ENCODE measurements at regions not wholly inside any gene's neighbourhood (a gene's known extent, or its start where the extent isn't known, plus 50 kb on each side); places are given as distances from the start of the nearest gene placed in this dataset.

DNA sequence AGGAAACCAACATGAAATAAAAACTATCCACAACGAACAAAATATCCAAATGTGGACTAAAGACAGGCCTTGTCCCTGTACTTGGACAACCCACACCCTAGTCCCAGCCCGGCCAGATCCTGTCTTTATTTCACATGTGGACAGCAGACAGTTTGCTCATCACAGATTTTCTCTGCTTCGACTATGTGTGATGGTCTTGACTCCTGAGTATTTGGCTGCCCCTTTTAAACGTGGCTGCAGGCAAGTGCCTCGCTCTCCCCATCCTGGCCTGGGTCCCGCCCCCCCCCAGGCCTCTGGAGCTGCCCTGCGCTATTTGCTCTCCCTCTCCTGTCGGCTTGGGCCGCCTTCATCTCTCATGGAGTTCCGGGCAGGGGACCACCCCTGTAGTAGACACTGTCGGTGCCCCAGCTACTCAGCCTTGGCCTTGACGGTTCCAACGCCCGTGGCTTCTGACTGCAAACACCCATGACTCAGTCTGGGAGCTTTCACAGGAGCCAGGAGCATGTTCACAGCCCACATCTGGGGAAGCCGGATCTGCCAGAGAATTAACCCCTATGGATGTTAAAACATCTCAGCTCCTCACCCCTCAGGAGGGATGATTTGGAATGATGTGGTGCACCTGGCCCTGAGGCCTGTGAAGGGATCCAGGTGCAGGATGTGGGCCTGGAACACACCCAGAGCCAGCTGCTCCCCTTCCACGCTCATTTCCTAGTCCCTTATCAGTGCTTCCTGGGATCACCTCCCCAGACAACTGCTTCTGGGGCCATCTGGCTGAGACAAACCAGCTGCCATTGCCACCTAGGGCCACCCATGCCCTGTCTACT, 229.7 kb upstream of the RPL38 start:
- H3K4me1 ChIP-seq: peaks cover 0 to 12% of the 10 kb centered on the region in 2 donors
- ATAC-seq: no peak
- H3K9me3 ChIP-seq: no peaks in the 10 kb centered on the region
- H3K36me3 ChIP-seq: no peaks in the 10 kb centered on the region
- H3K4me3 ChIP-seq: no peak overlapping the region
- TF ChIP-seq CTCF (IDR thresholded peaks at IDR 0.05): no peak
- H3K27ac ChIP-seq: no peak overlapping the region
- H3K27me3 ChIP-seq: peaks cover 0 to 46% of the 10 kb centered on the region in 2 donors
- intact Hi-C loops (cut with DNase I): no loop called here
- DNase-seq: no peak

GRCh38 chr17:73974536-73974935, 228.9 kb upstream of the RPL38 start:
- Histone ChIP-seq H3K4me1 (peaks cover 0 to 9% of the 10 kb centered on the region in 2 donors), H3K36me3 (no peaks in the 10 kb centered on the region), H3K9me3 (no peaks in the 10 kb centered on the region), H3K27ac (no peak overlapping the region), H3K27me3 (peaks cover 0 to 44% of the 10 kb centered on the region in 2 donors), H3K4me3 (no peak overlapping the region)
- TF ChIP-seq CTCF (IDR thresholded peaks at IDR 0.05): no peak
- ATAC-seq (no peak), DNase-seq (no peak)
- intact Hi-C loops (cut with DNase I): no loop called here

- H3K27ac ChIP-seq: no peak overlapping the region
- TF ChIP-seq CTCF (IDR thresholded peaks at IDR 0.05): no peak
- ATAC-seq (no peak), DNase-seq (no peak)
- H3K27me3 ChIP-seq: peaks cover 0 to 39% of the 10 kb centered on the region in 2 donors
- intact Hi-C loops (cut with DNase I): no loop called here
- no peaks in the 10 kb centered on the region for H3K36me3 ChIP-seq
- no peak overlapping the region for H3K4me3 ChIP-seq
- no peaks in the 10 kb centered on the region for H3K4me1 ChIP-seq
- no peaks in the 10 kb centered on the region for H3K9me3 ChIP-seq
These were observed 227.3 kb upstream of the RPL38 start for GRCh38 chr17:73976147-73976546.

DNA sequence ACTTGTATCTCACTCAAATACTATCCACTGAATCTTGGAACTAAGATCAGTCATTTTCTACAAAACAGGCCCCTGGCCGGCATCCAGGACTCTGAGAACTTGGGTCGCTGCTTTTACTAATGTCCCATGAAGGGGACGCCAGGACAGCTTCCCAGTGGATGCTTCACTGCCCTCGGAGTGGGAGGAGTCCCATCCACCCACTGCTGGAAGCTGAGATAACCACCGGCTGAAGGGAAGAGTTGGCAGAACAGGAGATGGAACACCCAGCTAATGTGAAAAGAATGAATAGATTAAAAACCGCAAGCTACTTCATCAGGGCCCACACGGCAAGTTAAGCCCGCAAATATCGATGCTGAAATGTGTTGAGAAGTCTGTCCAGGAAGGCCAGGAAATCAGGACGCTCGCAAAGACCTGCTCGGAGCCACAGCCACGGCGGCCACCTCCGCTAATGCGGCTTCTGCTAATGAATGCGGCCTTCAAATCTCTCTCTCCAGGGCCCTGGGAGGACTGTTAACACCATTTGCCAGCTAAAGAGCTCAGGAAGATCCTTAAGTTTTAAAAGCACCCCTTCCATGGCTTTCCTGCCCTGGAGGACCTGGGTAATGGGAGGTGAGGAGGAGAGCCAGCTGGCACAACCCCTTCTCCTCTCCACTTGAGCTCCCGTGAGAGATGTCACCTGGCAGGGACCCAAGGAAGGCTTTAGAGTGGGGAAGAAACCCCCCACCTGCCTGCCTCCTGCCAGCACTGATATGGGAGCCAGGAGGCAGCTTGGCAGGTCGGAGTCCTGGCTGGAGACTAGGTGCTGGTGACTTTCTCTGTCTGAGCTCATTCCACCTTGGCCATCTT, 226.6 kb upstream of the RPL38 start:
- H3K27me3 ChIP-seq: peaks cover 0 to 31% of the 10 kb centered on the region in 2 donors
- H3K27ac ChIP-seq: no peak overlapping the region
- intact Hi-C loops (cut with DNase I): no loop called here
- H3K4me1 ChIP-seq: no peaks in the 10 kb centered on the region
- H3K9me3 ChIP-seq: no peaks in the 10 kb centered on the region
- no peak for TF ChIP-seq CTCF (IDR thresholded peaks at IDR 0.05)
- DNase-seq: peak in 1 of 4 donors; percentile 14
- ATAC-seq: peak; percentile 14
- H3K36me3 ChIP-seq: no peaks in the 10 kb centered on the region
- H3K4me3 ChIP-seq: no peak overlapping the region

DNA sequence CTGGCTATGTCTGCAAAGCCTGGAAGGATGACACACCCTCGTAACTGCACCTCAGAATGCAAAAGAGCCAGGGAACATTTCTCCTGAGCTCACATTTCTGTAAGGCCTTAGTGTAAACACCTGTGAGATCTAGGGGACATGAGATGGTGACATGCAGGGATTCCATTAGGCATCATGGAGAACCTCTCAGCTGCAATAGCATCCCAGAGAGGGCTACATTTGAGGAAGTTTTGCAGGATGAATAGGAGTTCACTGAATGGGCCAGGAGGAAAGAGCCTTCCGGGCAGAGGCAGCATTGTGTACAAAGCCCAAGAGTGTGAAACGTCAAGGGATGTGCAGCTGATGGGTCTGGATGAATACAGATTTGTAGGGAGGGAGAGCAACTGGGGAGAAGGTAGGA, 223.0 kb upstream of the RPL38 start:
- Histone ChIP-seq H3K4me1 (no peaks in the 10 kb centered on the region), H3K27me3 (peaks cover 0 to 31% of the 10 kb centered on the region in 2 donors), H3K36me3 (no peaks in the 10 kb centered on the region), H3K4me3 (no peak overlapping the region), H3K27ac (no peak overlapping the region), H3K9me3 (no peaks in the 10 kb centered on the region)
- ATAC-seq: no peak
- intact Hi-C loops (cut with DNase I): no loop called here
- no peak for TF ChIP-seq CTCF (IDR thresholded peaks at IDR 0.05)
- DNase-seq: no peak

Measured in left lung (tissue), 4 donors.